ENCODE measurements at regions not wholly inside any gene's neighbourhood (a gene's known extent, or its start where the extent isn't known, plus 50 kb on each side); places are given as distances from the start of the nearest gene placed in this dataset.

DNA sequence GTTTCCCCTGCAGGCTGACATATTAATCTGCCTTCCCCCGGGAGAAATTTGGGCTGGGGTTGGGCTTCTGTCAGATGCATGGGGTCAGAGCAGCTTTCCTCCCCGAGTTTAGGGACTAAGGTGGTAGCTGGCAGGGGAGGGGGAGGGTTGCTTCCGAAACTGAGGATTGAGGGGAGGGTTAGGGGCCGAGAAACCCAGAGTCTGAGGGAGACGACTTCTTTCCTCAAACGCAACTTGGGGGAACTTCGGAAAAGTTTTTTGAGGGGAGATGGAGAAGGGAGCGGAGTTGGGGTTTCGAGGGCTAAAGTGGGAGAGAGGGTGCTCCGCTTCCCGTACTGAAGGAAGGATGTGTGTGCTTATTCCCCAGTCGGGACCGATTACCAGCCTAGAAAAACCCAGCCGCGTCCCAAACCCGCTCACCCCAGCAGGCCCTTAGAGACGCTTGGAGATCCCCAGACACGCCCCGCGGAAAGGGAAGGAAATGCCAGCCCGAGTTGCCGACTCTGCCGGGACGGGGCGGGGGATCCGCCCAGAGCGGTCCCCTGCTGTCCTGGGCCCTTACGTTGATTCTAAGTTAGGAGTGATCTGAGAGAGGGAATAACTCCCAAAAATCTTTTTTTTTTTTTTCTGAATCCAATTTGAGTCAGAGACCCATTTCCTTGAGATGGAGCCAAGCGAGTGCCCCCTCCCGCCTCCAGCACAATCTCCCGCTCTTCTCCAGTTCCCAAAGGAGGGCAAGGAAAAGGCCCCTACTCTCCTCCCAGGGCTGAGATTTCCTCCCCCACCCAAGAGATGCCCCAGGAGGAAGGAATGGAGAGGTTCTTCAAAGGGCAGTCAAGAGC, 61.9 kb downstream of the SMUG1 start:
- no peaks in the 10 kb centered on the region for H3K9me3 ChIP-seq
- H3K36me3 ChIP-seq: no peaks in the 10 kb centered on the region
- no peaks in the 10 kb centered on the region for H3K27me3 ChIP-seq
- TF ChIP-seq, protein P1, sequence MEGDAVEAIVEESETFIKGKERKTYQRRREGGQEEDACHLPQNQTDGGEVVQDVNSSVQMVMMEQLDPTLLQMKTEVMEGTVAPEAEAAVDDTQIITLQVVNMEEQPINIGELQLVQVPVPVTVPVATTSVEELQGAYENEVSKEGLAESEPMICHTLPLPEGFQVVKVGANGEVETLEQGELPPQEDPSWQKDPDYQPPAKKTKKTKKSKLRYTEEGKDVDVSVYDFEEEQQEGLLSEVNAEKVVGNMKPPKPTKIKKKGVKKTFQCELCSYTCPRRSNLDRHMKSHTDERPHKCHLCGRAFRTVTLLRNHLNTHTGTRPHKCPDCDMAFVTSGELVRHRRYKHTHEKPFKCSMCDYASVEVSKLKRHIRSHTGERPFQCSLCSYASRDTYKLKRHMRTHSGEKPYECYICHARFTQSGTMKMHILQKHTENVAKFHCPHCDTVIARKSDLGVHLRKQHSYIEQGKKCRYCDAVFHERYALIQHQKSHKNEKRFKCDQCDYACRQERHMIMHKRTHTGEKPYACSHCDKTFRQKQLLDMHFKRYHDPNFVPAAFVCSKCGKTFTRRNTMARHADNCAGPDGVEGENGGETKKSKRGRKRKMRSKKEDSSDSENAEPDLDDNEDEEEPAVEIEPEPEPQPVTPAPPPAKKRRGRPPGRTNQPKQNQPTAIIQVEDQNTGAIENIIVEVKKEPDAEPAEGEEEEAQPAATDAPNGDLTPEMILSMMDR (IDR thresholded peaks at IDR 0.05): no peak
- peak in 1 of 2 donors; percentile 92 for DNase-seq (ENCODE audit: low spot score in 2 of 2)
- intact Hi-C loops (cut with DNase I): loop anchor here (2.0 to 5.0 kb wide), 3 partner anchors 14 to 110 kb away; partner anchors contain the start of gene SMUG1
- H3K27ac ChIP-seq: peak overlapping the region; percentile 71 to 92
- peak overlapping the region; percentile 83 to 94 for H3K4me3 ChIP-seq
- H3K4me1 ChIP-seq: peaks cover 8 to 10% of the 10 kb centered on the region in 2 donors

DNA sequence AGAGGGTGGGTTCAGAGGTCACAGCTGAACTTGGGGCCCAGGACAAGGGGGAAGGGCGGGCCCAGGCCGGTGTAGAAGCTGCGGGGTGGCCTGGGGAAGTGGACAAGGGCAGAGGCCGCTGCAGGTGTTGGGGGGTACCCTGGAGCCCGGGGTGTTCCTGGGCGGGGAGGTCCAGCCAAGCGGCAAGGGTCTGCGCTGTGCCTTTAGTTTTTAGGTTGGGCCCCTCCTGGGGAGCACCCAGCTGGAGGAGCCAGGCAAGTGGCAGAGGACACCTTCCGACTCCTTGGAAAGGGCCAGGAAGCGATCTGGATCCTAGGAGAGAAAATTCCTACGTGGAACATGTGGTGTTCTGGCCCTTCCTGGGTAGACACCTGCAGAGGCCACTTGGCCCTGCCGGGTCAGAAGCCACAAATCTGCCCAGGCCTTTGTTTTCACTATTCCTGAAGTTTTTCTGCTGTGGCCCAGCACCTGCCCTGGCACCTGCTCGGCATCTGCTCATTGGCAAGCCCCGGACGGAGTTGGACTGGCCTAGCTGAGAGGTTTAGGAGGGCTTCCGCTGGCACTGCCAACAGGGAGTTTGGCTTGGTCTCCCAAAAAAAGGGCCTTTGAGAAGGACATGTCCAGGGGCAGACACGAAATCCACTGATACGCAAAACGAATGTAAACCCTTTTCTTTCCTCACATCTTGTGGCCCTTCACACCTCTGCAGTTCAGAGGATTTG, 61.1 kb downstream of the SMUG1 start:
- Histone ChIP-seq H3K27me3 (no peaks in the 10 kb centered on the region), H3K4me3 (peak overlapping the region; percentile 83 to 94), H3K4me1 (peaks cover 7 to 10% of the 10 kb centered on the region in 2 donors), H3K27ac (peak overlapping the region; percentile 71 to 92), H3K9me3 (no peaks in the 10 kb centered on the region), H3K36me3 (no peaks in the 10 kb centered on the region)
- TF ChIP-seq, protein P1 (IDR thresholded peaks at IDR 0.05): no peak
- no peak for DNase-seq (ENCODE audit: low spot score in 2 of 2)
- intact Hi-C loops (cut with DNase I): loop anchor here (2.0 to 5.0 kb wide), 3 partner anchors 13 to 110 kb away; partner anchors contain the start of gene SMUG1

- Histone ChIP-seq H3K36me3 (no peaks in the 10 kb centered on the region), H3K4me1 (peaks cover 6 to 10% of the 10 kb centered on the region in 2 donors), H3K4me3 (no peak overlapping the region), H3K27me3 (no peaks in the 10 kb centered on the region), H3K27ac (peak overlapping the region; percentile 71 to 92), H3K9me3 (no peaks in the 10 kb centered on the region)
- intact Hi-C loops (cut with DNase I): loop anchor here (5.0 kb wide), 2 partner anchors 59 to 111 kb away; partner anchors contain the start of gene SMUG1
- TF ChIP-seq, protein P1 (IDR thresholded peaks at IDR 0.05): no peak
- no peak for DNase-seq (ENCODE audit: low spot score in 2 of 2)
Measured at GRCh38 chr12:54128416-54128815, 60.4 kb downstream of the SMUG1 start.

DNA sequence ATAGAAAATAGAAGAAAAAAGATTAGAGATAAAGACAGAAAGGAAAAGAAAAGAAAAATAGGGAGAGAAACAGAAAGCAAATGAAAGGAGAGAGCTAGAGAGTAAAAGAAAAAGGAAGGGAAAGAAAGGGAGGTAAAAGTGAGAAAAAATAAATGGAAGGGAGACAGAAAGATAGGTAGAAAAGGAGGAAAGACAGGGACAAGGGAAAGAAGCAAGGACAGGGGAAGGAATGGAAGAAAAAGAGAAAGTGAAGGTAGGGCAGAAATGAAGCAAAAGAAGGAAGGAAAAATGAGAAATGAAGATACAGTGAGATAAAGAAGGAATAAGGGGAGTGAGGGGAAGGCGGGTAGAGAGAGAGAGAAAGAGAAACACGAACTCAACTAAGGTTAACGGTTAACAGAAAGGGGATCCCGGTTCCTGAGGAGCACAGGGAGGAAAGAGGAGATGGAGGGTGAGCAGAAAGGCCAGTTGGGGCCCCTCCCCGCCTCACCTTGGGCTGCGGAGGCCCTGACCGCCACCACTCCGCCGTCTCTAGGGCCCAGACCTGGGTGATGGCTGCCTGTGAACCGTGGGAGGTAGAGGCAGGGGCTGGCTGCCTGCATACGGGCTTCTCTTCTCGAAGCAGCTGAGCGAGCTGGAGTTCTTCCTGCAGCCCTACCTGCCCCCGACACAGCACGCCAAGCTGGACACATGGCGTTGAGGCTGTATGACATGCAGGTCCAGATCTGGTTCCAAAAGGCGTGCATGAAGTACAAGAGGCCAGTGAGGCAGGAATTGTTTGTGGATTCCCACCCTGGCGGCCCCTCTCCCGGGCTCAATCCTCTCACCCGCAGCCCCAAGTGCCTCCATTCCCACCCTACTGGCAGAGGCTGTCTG, 59.5 kb downstream of the SMUG1 start:
- intact Hi-C loops (cut with DNase I): loop anchor here (5.0 kb wide), 2 partner anchors 58 to 112 kb away; partner anchors contain the start of gene SMUG1
- Histone ChIP-seq H3K4me1 (peaks cover 6 to 10% of the 10 kb centered on the region in 2 donors), H3K4me3 (no peak overlapping the region)

More for the DNA sequence above, 59.5 kb downstream of the SMUG1 start:
- Histone ChIP-seq H3K27ac (peak overlapping the region; percentile 8 to 71), H3K36me3 (no peaks in the 10 kb centered on the region), H3K9me3 (no peaks in the 10 kb centered on the region), H3K27me3 (no peaks in the 10 kb centered on the region)
- TF ChIP-seq, protein P1 (IDR thresholded peaks at IDR 0.05): no peak
- no peak for DNase-seq (ENCODE audit: low spot score in 2 of 2)

All from ascending aorta (tissue), 2 donors.